Stimulated activated memory B cell treated with anti-CD40 and anti-IgM and Interleukin-4, amounts not matched to agents 10 μg/mL and 1 μg/mL and 100 μg/mL, for 72 hours (primary cell): ENCODE measurements at regions not wholly inside any gene's neighbourhood (a gene's known extent, or its start where the extent isn't known, plus 50 kb on each side); places are given as distances from the start of the nearest gene placed in this dataset.

ENCODE experiments used
- ATAC-seq: fragments of 150-1000 bp; cut with Tn5 transposase; 2 replicates; pipeline ENCODE4 v1.10.0; 2021
- H3K27ac Mint-ChIP-seq: one replicate; pipeline ENCODE4 v1.8.0; 2022; ENCODE audit warnings: mild to moderate bottlenecking, mixed read lengths
- H3K27me3 Mint-ChIP-seq: one replicate; pipeline ENCODE4 v1.8.0; 2022; ENCODE audit warnings: mixed read lengths
- H3K36me3 Mint-ChIP-seq: one replicate; pipeline ENCODE4 v1.8.0; 2022; ENCODE audit warnings: mixed read lengths
- H3K4me1 Mint-ChIP-seq: one replicate; pipeline ENCODE4 v1.8.0; 2022; ENCODE audit warnings: mixed read lengths
- H3K4me3 Mint-ChIP-seq: one replicate; pipeline ENCODE4 v1.8.0; 2022; ENCODE audit warnings: mild to moderate bottlenecking, moderate library complexity, mixed read lengths
- H3K9me3 Mint-ChIP-seq: one replicate; pipeline ENCODE4 v1.8.0; 2022; ENCODE audit warnings: mixed read lengths

DNA sequence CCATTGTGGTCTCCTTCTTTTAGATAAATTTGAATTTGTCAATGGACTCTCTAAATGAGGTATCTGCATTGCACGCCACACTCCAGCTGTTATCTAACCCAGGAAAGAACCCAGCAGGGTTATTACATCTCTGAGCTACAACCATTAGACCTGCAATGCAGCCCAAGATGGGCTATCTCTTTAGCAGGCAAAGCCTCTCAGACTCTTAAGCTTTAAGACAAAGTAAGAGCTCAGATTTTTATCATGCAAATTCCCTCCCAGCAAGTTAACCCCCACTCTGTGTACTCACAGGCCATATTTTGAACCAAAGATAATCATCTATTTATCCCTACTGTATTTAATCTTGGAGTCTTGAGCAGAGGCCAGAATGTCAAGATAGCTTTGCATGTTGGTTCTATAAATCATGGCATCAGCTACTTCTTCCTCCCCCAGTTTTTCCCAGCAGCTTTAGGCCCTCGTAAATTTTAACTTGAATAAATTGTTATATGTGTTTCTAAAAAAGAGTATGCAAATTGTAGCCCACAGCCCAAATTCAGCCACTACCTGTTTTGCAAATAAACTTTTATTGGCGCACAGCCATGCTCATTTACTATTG, 273.7 kb upstream of the PKDCC start:
- Mint-ChIP-seq H3K4me3 (no peak overlapping the region), H3K9me3 (peaks cover 3% of the 10 kb centered on the region), H3K27ac (no peak overlapping the region), H3K27me3 (peaks cover 18% of the 10 kb centered on the region), H3K36me3 (no peaks in the 10 kb centered on the region), H3K4me1 (no peaks in the 10 kb centered on the region)
- no peak for ATAC-seq

- no peaks in the 10 kb centered on the region for H3K4me1 Mint-ChIP-seq
- H3K27ac Mint-ChIP-seq: no peak overlapping the region
- H3K27me3 Mint-ChIP-seq: peaks cover 4% of the 10 kb centered on the region
- no peaks in the 10 kb centered on the region for H3K36me3 Mint-ChIP-seq
- peaks cover 3% of the 10 kb centered on the region for H3K9me3 Mint-ChIP-seq
- ATAC-seq: no peak
- H3K4me3 Mint-ChIP-seq: no peak overlapping the region
These were observed 272.3 kb upstream of the PKDCC start for GRCh38 chr2:41775366-41776025.

GRCh38 chr2:41779888-41780287, 267.9 kb upstream of the PKDCC start:
- H3K4me1 Mint-ChIP-seq: peaks cover 5% of the 10 kb centered on the region
- no peaks in the 10 kb centered on the region for H3K36me3 Mint-ChIP-seq
- peaks cover 3% of the 10 kb centered on the region for H3K9me3 Mint-ChIP-seq
- no peaks in the 10 kb centered on the region for H3K27me3 Mint-ChIP-seq
- H3K27ac Mint-ChIP-seq: no peak overlapping the region
- H3K4me3 Mint-ChIP-seq: no peak overlapping the region
- ATAC-seq: no peak

GRCh38 chr2:41782306-41783158, 265.3 kb upstream of the PKDCC start:
- H3K27me3 Mint-ChIP-seq: peaks cover 10% of the 10 kb centered on the region
- H3K9me3 Mint-ChIP-seq: no peaks in the 10 kb centered on the region
- H3K36me3 Mint-ChIP-seq: no peaks in the 10 kb centered on the region
- no peak overlapping the region for H3K27ac Mint-ChIP-seq
- peaks cover 5% of the 10 kb centered on the region for H3K4me1 Mint-ChIP-seq
- no peak overlapping the region for H3K4me3 Mint-ChIP-seq
- ATAC-seq: no peak

DNA sequence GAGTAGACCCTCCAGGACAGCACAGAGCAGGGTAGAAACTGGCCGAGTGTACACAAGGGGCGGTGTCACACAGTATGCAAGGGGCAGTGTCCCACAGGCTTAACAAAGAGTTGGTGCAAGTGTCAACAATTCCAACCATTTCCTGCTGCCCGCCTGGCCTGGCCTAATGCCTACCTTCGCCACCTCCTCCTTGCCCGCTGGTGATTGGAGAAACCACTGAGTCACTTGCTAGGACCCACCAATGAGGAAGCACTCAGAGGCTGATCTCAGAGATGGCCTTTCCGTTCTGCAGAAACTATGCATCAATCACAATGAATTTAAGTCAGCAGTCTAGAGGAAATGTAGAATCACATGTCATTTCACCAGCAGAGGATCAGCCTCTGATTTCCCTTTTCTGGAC, 263.3 kb upstream of the PKDCC start:
- H3K27ac Mint-ChIP-seq: no peak overlapping the region
- H3K36me3 Mint-ChIP-seq: no peaks in the 10 kb centered on the region
- no peak overlapping the region for H3K4me3 Mint-ChIP-seq
- H3K4me1 Mint-ChIP-seq: peaks cover 5% of the 10 kb centered on the region
- H3K27me3 Mint-ChIP-seq: peaks cover 10% of the 10 kb centered on the region
- no peaks in the 10 kb centered on the region for H3K9me3 Mint-ChIP-seq
- peak; percentile 14 for ATAC-seq

- no peaks in the 10 kb centered on the region for H3K36me3 Mint-ChIP-seq
- peaks cover 5% of the 10 kb centered on the region for H3K4me1 Mint-ChIP-seq
- H3K27ac Mint-ChIP-seq: no peak overlapping the region
- no peak for ATAC-seq
- H3K27me3 Mint-ChIP-seq: peaks cover 10% of the 10 kb centered on the region
- H3K4me3 Mint-ChIP-seq: no peak overlapping the region
- no peaks in the 10 kb centered on the region for H3K9me3 Mint-ChIP-seq
These were observed 262.4 kb upstream of the PKDCC start for GRCh38 chr2:41785251-41786022.

- Mint-ChIP-seq H3K9me3 (peaks cover 9% of the 10 kb centered on the region), H3K27ac (no peak overlapping the region), H3K4me3 (no peak overlapping the region), H3K27me3 (peaks cover 7% of the 10 kb centered on the region), H3K36me3 (no peaks in the 10 kb centered on the region), H3K4me1 (no peaks in the 10 kb centered on the region)
- ATAC-seq: no peak
These were observed 256.3 kb upstream of the PKDCC start for GRCh38 chr2:41791523-41791922.

GRCh38 chr2:41803361-41803760, 244.5 kb upstream of the PKDCC start:
- Mint-ChIP-seq H3K27me3 (peaks cover 61% of the 10 kb centered on the region), H3K36me3 (no peaks in the 10 kb centered on the region), H3K4me3 (no peak overlapping the region), H3K9me3 (peaks cover 12% of the 10 kb centered on the region), H3K27ac (no peak overlapping the region), H3K4me1 (no peaks in the 10 kb centered on the region)
- ATAC-seq: no peak

- peaks cover 82% of the 10 kb centered on the region for H3K27me3 Mint-ChIP-seq
- H3K4me3 Mint-ChIP-seq: no peak overlapping the region
- H3K27ac Mint-ChIP-seq: no peak overlapping the region
- H3K9me3 Mint-ChIP-seq: peaks cover 9% of the 10 kb centered on the region
- ATAC-seq: no peak
- no peaks in the 10 kb centered on the region for H3K4me1 Mint-ChIP-seq
- no peaks in the 10 kb centered on the region for H3K36me3 Mint-ChIP-seq
These were observed 241.5 kb upstream of the PKDCC start for GRCh38 chr2:41806286-41806685.

GRCh38 chr2:41821167-41821566, 226.7 kb upstream of the PKDCC start:
- no peaks in the 10 kb centered on the region for H3K36me3 Mint-ChIP-seq
- H3K27me3 Mint-ChIP-seq: peaks cover 40% of the 10 kb centered on the region
- no peak overlapping the region for H3K4me3 Mint-ChIP-seq
- no peak for ATAC-seq
- no peaks in the 10 kb centered on the region for H3K4me1 Mint-ChIP-seq
- peaks cover 12% of the 10 kb centered on the region for H3K9me3 Mint-ChIP-seq
- H3K27ac Mint-ChIP-seq: no peak overlapping the region

DNA sequence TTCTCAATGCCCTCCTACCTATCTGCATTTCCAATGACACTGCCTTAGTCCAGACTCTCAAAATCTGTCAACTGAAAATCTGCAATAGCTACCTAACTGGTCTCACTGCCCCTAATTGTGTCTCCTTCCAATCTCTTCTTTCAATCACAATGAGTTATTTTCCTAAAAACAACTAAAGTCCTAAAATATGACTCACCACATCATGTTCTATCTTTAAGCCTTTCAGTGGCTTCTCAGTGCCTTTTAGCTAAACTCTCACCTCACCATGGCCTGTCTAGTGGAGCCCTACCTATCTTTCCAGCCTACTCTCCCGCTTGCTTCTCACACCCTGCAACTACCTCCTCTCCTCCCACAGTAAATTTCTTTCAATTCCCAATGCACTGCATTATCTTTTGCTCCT, 220.9 kb upstream of the PKDCC start:
- H3K27ac Mint-ChIP-seq: no peak overlapping the region
- no peaks in the 10 kb centered on the region for H3K9me3 Mint-ChIP-seq
- H3K4me1 Mint-ChIP-seq: peaks cover under 1% of the 10 kb centered on the region
- ATAC-seq: no peak
- H3K27me3 Mint-ChIP-seq: peaks cover 6% of the 10 kb centered on the region
- no peaks in the 10 kb centered on the region for H3K36me3 Mint-ChIP-seq
- H3K4me3 Mint-ChIP-seq: no peak overlapping the region

DNA sequence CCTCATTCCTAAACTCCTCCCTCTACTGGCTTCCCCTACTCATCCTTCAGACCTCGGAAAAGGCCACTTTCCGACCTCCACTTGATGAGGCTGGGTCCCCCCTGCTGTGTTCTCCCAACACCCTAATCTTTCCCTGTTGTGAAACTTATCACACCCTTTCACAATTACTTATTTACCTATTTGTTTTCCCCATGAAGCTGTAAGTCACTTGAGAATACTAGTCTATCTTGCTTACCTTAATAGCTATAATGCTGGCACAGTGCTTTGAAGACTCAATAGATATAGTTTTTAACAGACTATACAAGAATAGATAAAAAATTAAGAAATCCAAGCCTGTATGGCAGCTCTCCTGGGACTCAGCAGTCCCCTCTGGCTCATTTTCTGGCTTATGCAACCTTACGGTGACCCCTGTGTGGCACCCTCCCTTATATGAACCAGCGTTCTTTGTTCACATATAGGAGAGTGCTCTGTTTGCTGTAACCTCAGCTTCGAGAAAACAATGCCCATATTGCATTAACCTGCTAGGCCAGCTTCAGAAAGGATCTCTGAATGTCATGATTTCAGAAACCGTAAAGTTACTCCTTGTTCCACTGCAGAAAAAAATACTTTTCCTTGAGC, 220.4 kb upstream of the PKDCC start:
- ATAC-seq: no peak
- no peak overlapping the region for H3K27ac Mint-ChIP-seq
- H3K9me3 Mint-ChIP-seq: no peaks in the 10 kb centered on the region
- H3K27me3 Mint-ChIP-seq: peaks cover under 1% of the 10 kb centered on the region
- H3K4me1 Mint-ChIP-seq: peaks cover 5% of the 10 kb centered on the region
- H3K4me3 Mint-ChIP-seq: no peak overlapping the region
- no peaks in the 10 kb centered on the region for H3K36me3 Mint-ChIP-seq

DNA sequence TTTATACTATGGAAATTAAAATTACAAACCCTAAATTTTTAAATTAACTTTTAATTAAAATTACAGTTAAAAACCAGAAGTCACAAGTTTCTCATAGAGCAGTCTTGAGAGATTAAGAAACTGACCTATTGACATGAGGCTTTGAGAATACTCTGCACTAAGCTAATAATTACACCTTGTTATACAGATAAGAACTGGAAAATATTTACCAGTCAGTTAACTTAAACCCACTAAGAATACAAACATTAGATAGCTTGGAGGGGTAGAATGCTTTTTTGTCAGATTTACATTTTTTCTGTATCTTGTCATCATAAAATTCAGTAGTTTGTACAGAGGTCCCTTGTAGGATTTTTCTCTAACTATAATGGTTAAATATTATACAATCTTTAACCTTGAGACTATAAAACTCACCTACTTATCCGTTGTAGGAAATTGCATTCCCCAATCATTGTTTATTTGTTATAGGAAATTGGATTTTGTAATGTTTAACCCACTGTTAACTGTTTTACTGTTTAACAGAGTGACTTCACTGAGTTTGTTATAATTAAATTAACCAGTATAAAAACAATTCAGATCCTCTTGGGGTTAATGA, 219.7 kb upstream of the PKDCC start:
- ATAC-seq: no peak
- Mint-ChIP-seq H3K27me3 (no peaks in the 10 kb centered on the region), H3K4me1 (peaks cover 6% of the 10 kb centered on the region), H3K9me3 (no peaks in the 10 kb centered on the region), H3K36me3 (no peaks in the 10 kb centered on the region), H3K27ac (no peak overlapping the region), H3K4me3 (no peak overlapping the region)

DNA sequence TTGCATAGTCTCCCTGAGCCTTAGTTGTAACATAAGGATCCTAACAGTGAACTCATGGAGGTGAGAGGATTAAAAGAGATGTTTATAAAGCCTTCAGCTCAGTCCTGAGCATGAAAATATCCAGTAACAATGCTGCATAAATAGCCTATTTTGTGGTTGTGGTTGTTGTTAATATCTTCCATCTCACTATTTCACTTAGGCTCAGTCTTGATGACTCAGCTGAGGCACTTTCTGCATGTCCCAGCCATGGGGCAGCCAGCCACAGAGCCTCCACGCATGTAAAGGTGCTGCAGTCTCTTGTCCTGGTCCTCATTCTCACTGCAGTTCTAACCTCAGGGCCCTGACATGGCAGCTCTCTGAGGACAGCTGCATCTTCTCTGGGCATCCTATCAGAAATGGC, 218.8 kb upstream of the PKDCC start:
- Mint-ChIP-seq H3K9me3 (no peaks in the 10 kb centered on the region), H3K36me3 (no peaks in the 10 kb centered on the region), H3K27ac (no peak overlapping the region), H3K4me1 (peaks cover 6% of the 10 kb centered on the region), H3K27me3 (peaks cover 5% of the 10 kb centered on the region), H3K4me3 (no peak overlapping the region)
- no peak for ATAC-seq
